ENCODE measurements at regions not wholly inside any gene's neighbourhood (a gene's known extent, or its start where the extent isn't known, plus 50 kb on each side); places are given as distances from the start of the nearest gene placed in this dataset.

DNA sequence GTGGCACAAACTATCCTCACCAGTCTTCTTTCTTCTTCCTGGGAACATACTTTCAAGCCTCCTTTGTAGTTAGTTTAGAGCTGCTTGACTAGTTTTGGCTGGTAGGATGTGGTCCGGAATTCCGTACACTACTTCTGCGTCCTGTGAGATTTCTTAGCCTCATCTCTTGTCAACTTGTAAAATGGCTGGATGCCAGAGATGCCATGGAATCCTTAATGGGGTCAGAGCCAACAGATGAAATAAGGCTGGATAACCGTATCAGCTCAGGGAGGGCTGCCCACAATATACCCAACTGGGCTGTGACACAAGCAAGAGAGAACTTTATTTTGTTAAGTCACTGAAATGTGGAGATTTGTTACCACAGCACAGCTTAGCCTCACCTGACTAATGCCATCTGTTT is 466.9 kb upstream of the MDFIC2 start:
- H3K9me2 ChIP-seq (ENCODE audit: insufficient read depth, low read length), result no peaks in the 10 kb centered on the region
- H2AFZ ChIP-seq (ENCODE audit: low read length), result no peak overlapping the region
- H4K20me1 ChIP-seq (ENCODE audit: insufficient read depth, low read length), result no peaks in the 10 kb centered on the region
- no peak overlapping the region for H3K4me2 ChIP-seq (ENCODE audit: low read length)
- no peaks in the 10 kb centered on the region for H3K4me1 ChIP-seq (ENCODE audit: insufficient read depth, low read length, poor library complexity, severe bottlenecking)
- CTCF ChIA-PET (ENCODE audit: unreplicated experiment), result no interaction called here
- DNase-seq (ENCODE audit: low spot score), result no peak
- no peak for TF ChIP-seq EZH2phosphoT487 (IDR thresholded peaks at IDR 0.05; ENCODE audit: borderline replicate concordance, low read depth, low read length)
- TF ChIP-seq, protein P1, sequence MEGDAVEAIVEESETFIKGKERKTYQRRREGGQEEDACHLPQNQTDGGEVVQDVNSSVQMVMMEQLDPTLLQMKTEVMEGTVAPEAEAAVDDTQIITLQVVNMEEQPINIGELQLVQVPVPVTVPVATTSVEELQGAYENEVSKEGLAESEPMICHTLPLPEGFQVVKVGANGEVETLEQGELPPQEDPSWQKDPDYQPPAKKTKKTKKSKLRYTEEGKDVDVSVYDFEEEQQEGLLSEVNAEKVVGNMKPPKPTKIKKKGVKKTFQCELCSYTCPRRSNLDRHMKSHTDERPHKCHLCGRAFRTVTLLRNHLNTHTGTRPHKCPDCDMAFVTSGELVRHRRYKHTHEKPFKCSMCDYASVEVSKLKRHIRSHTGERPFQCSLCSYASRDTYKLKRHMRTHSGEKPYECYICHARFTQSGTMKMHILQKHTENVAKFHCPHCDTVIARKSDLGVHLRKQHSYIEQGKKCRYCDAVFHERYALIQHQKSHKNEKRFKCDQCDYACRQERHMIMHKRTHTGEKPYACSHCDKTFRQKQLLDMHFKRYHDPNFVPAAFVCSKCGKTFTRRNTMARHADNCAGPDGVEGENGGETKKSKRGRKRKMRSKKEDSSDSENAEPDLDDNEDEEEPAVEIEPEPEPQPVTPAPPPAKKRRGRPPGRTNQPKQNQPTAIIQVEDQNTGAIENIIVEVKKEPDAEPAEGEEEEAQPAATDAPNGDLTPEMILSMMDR (conservative IDR thresholded peaks at IDR 0.05; ENCODE audit: low read length), result no peak
- POLR2A ChIA-PET, result interaction anchor here (0.6 kb wide), 1 partner anchor 457 kb away, joined by 4 read pairs; no protein-coding TSS in a partner anchor
- no peaks in the 10 kb centered on the region for H3K36me3 ChIP-seq (ENCODE audit: insufficient read depth, low read length)
- H3K79me2 ChIP-seq (ENCODE audit: insufficient read depth, low read depth, low read length), result no peaks in the 10 kb centered on the region
- no peak overlapping the region for H3K4me3 ChIP-seq (ENCODE audit: low read depth, low read length, poor library complexity, severe bottlenecking)
- no peaks in the 10 kb centered on the region for H3K9me3 ChIP-seq (ENCODE audit: low read length)
- no peak overlapping the region for H3K27ac ChIP-seq (ENCODE audit: low read depth, low read length, poor library complexity, severe bottlenecking)
- BruUV-seq (replicated peaks), result no TSS peak
- intact Hi-C loops (cut with micrococcal nuclease; ENCODE audit: unreplicated experiment), result no loop called here

DNA sequence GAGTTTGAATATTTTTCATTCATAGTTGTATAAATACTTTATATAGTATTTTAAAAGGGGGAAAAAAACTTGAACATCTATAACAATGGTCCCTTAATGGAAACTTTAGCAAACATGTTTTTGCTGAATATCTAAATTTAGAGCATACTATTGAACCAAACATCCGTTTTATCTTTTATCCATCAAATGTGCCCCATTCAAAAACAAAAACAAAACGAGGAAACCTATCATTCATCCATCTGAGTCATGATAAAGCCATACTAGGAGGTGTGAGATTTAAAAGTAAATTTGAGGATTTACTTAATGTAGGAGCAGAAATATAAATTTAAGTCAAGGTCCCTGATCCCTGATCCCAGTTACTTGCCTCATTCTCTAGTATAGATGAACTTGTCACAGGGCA is 463.6 kb upstream of the MDFIC2 start:
- TF ChIP-seq, protein P1 (conservative IDR thresholded peaks at IDR 0.05; ENCODE audit: low read length), result no peak
- no peak for TF ChIP-seq EZH2phosphoT487 (IDR thresholded peaks at IDR 0.05; ENCODE audit: borderline replicate concordance, low read depth, low read length)
- H4K20me1 ChIP-seq (ENCODE audit: insufficient read depth, low read length), result no peaks in the 10 kb centered on the region
- H3K4me2 ChIP-seq (ENCODE audit: low read length), result no peak overlapping the region
- no peak overlapping the region for H3K27ac ChIP-seq (ENCODE audit: low read depth, low read length, poor library complexity, severe bottlenecking)
- CTCF ChIA-PET (ENCODE audit: unreplicated experiment), result no interaction called here
- H3K4me1 ChIP-seq (ENCODE audit: insufficient read depth, low read length, poor library complexity, severe bottlenecking), result no peaks in the 10 kb centered on the region
- no peak for DNase-seq (ENCODE audit: low spot score)
- H3K9me2 ChIP-seq (ENCODE audit: insufficient read depth, low read length), result no peaks in the 10 kb centered on the region
- H3K79me2 ChIP-seq (ENCODE audit: insufficient read depth, low read depth, low read length), result no peaks in the 10 kb centered on the region
- H3K36me3 ChIP-seq (ENCODE audit: insufficient read depth, low read length), result no peaks in the 10 kb centered on the region
- intact Hi-C loops (cut with micrococcal nuclease; ENCODE audit: unreplicated experiment), result no loop called here
- H3K9me3 ChIP-seq (ENCODE audit: low read length), result no peaks in the 10 kb centered on the region
- no TSS peak for BruUV-seq (replicated peaks)
- POLR2A ChIA-PET, result no interaction called here
- no peak overlapping the region for H3K4me3 ChIP-seq (ENCODE audit: low read depth, low read length, poor library complexity, severe bottlenecking)
- H2AFZ ChIP-seq (ENCODE audit: low read length), result no peak overlapping the region

DNA sequence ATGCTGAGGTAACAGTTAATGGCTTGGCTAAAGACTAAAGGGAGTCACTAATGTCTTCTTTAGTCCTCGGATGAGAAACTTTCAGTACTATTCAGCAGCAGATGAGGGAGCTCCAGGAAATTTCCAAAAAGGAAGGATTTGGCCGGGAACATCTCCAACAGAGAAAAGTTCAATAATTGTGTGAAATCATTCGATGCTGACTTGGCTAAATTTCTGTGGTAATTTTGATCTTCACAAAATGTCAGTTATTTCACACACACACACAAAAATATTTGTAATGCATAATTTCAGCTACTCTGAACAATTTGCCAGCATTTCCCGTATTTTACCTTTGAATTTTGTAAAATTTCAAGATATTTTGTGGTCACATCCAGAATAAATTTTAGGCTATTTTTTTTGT is 462.8 kb upstream of the MDFIC2 start:
- H3K9me2 ChIP-seq (ENCODE audit: insufficient read depth, low read length), result no peaks in the 10 kb centered on the region
- H3K4me1 ChIP-seq (ENCODE audit: insufficient read depth, low read length, poor library complexity, severe bottlenecking), result no peaks in the 10 kb centered on the region
- no peak for DNase-seq (ENCODE audit: low spot score)
- ChIA-PET CTCF (ENCODE audit: unreplicated experiment) (no interaction called here), POLR2A (no interaction called here)
- no peak for TF ChIP-seq EZH2phosphoT487 (IDR thresholded peaks at IDR 0.05; ENCODE audit: borderline replicate concordance, low read depth, low read length)
- TF ChIP-seq, protein P1 (conservative IDR thresholded peaks at IDR 0.05; ENCODE audit: low read length), result no peak
- no peak overlapping the region for H3K4me3 ChIP-seq (ENCODE audit: low read depth, low read length, poor library complexity, severe bottlenecking)
- no peaks in the 10 kb centered on the region for H3K9me3 ChIP-seq (ENCODE audit: low read length)
- H2AFZ ChIP-seq (ENCODE audit: low read length), result no peak overlapping the region
- no peaks in the 10 kb centered on the region for H4K20me1 ChIP-seq (ENCODE audit: insufficient read depth, low read length)
- intact Hi-C loops (cut with micrococcal nuclease; ENCODE audit: unreplicated experiment), result no loop called here
- BruUV-seq (replicated peaks), result no TSS peak
- no peak overlapping the region for H3K4me2 ChIP-seq (ENCODE audit: low read length)
- no peaks in the 10 kb centered on the region for H3K79me2 ChIP-seq (ENCODE audit: insufficient read depth, low read depth, low read length)
- H3K36me3 ChIP-seq (ENCODE audit: insufficient read depth, low read length), result no peaks in the 10 kb centered on the region
- H3K27ac ChIP-seq (ENCODE audit: low read depth, low read length, poor library complexity, severe bottlenecking), result no peak overlapping the region

All from OCI-LY7 (cell line).